ENCODE measurements at regions not wholly inside any gene's neighbourhood (a gene's known extent, or its start where the extent isn't known, plus 50 kb on each side); places are given as distances from the start of the nearest gene placed in this dataset.

DNA sequence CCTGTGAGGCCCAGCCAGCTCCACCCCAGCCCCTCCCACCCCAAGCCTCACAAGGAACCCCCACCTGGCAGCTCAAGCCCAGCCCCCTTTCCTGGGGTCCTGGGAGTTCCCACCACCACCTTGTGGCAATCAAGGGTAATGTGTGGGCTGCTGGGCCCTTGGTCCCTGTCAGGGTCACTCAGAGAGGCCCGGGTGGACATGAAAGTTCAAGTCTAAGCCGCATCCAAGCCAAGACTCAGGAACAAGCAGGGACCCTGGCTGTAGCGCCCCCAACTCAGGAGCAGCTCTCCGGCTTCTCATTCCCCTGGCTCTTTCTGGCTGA, 106.4 kb upstream of the C14orf180 start:
- TF ChIP-seq, protein P1, sequence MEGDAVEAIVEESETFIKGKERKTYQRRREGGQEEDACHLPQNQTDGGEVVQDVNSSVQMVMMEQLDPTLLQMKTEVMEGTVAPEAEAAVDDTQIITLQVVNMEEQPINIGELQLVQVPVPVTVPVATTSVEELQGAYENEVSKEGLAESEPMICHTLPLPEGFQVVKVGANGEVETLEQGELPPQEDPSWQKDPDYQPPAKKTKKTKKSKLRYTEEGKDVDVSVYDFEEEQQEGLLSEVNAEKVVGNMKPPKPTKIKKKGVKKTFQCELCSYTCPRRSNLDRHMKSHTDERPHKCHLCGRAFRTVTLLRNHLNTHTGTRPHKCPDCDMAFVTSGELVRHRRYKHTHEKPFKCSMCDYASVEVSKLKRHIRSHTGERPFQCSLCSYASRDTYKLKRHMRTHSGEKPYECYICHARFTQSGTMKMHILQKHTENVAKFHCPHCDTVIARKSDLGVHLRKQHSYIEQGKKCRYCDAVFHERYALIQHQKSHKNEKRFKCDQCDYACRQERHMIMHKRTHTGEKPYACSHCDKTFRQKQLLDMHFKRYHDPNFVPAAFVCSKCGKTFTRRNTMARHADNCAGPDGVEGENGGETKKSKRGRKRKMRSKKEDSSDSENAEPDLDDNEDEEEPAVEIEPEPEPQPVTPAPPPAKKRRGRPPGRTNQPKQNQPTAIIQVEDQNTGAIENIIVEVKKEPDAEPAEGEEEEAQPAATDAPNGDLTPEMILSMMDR (conservative IDR thresholded peaks at IDR 0.05 in 1 of 2, IDR thresholded peaks at IDR 0.05 in 1 of 2; ENCODE audit: low read depth in 1 of 2, low read length in 2 of 2), result no peak
- no peak for TF ChIP-seq EZH2 (IDR thresholded peaks at IDR 0.05; ENCODE audit: low read length, missing control alignments)
